ENCODE measurements at regions not wholly inside any gene's neighbourhood (a gene's known extent, or its start where the extent isn't known, plus 50 kb on each side); places are given as distances from the start of the nearest gene placed in this dataset.
"Not testable (repeated sequence)": the region's sequence is repeated elsewhere in the genome, so short reads cannot be mapped to it uniquely, and the experiment has no call there.

GRCh38 chr7:152947686-152948085 lies 188.1 kb downstream of the ACTR3B start:
- no peak for TF ChIP-seq CTCF (IDR thresholded peaks at IDR 0.05)
- no peak for TF ChIP-seq POLR2AphosphoS5 (IDR thresholded peaks at IDR 0.05)
- TF ChIP-seq POLR2A (IDR thresholded peaks at IDR 0.05): no peak
- H3K4me1 ChIP-seq (replicated peaks): no peaks in the 10 kb centered on the region
- no peak for DNase-seq (ENCODE audit: low spot score)
- no peaks in the 10 kb centered on the region for H3K27me3 ChIP-seq (replicated peaks; ENCODE audit: insufficient read depth)
- intact Hi-C loops (cut with DNase I): no loop called here
- 71% methylated on average over 1 of the region's 1 CpG for WGBS
- no peak overlapping the region for H3K4me3 ChIP-seq
- H3K36me3 ChIP-seq: no peaks in the 10 kb centered on the region
- no peak overlapping the region for H3K27ac ChIP-seq
- H3K9me3 ChIP-seq: no peaks in the 10 kb centered on the region

GRCh38 chr7:152949253-152949652 lies 189.7 kb downstream of the ACTR3B start:
- H3K36me3 ChIP-seq: no peaks in the 10 kb centered on the region
- H3K27ac ChIP-seq: no peak overlapping the region
- H3K4me1 ChIP-seq (replicated peaks): no peaks in the 10 kb centered on the region
- intact Hi-C loops (cut with DNase I): no loop called here
- DNase-seq (ENCODE audit: low spot score): no peak
- no peak overlapping the region for H3K4me3 ChIP-seq
- no peaks in the 10 kb centered on the region for H3K27me3 ChIP-seq (replicated peaks; ENCODE audit: insufficient read depth)
- 13% methylated on average over 3 of the region's 3 CpGs for WGBS
- TF ChIP-seq CTCF (IDR thresholded peaks at IDR 0.05) (no peak), POLR2AphosphoS5 (IDR thresholded peaks at IDR 0.05) (no peak), POLR2A (IDR thresholded peaks at IDR 0.05) (no peak)
- no peaks in the 10 kb centered on the region for H3K9me3 ChIP-seq

GRCh38 chr7:152949790-152950189 lies 190.2 kb downstream of the ACTR3B start:
- no peaks in the 10 kb centered on the region for H3K27me3 ChIP-seq (replicated peaks; ENCODE audit: insufficient read depth)
- 75% methylated on average over 4 of the region's 4 CpGs for WGBS
- H3K27ac ChIP-seq: no peak overlapping the region
- no peaks in the 10 kb centered on the region for H3K9me3 ChIP-seq
- H3K4me3 ChIP-seq: no peak overlapping the region
- H3K36me3 ChIP-seq: no peaks in the 10 kb centered on the region
- no peaks in the 10 kb centered on the region for H3K4me1 ChIP-seq (replicated peaks)
- TF ChIP-seq CTCF (IDR thresholded peaks at IDR 0.05) (no peak), POLR2A (IDR thresholded peaks at IDR 0.05) (no peak), POLR2AphosphoS5 (IDR thresholded peaks at IDR 0.05) (no peak)
- intact Hi-C loops (cut with DNase I): no loop called here
- no peak for DNase-seq (ENCODE audit: low spot score)

GRCh38 chr7:152956006-152956405 lies 196.5 kb downstream of the ACTR3B start:
- Histone ChIP-seq H3K27me3 (replicated peaks; ENCODE audit: insufficient read depth) (no peaks in the 10 kb centered on the region), H3K27ac (no peak overlapping the region), H3K9me3 (no peaks in the 10 kb centered on the region), H3K36me3 (no peaks in the 10 kb centered on the region), H3K4me3 (no peak overlapping the region), H3K4me1 (replicated peaks) (no peaks in the 10 kb centered on the region)
- intact Hi-C loops (cut with DNase I): no loop called here
- 74% methylated on average over 4 of the region's 4 CpGs for whole genome bisulfite sequencing
- DNase-seq (ENCODE audit: low spot score): no peak
- TF ChIP-seq POLR2AphosphoS5 (IDR thresholded peaks at IDR 0.05) (no peak), POLR2A (IDR thresholded peaks at IDR 0.05) (no peak), CTCF (IDR thresholded peaks at IDR 0.05) (no peak)

- Histone ChIP-seq H3K9me3 (no peaks in the 10 kb centered on the region), H3K36me3 (no peaks in the 10 kb centered on the region), H3K4me1 (replicated peaks) (no peaks in the 10 kb centered on the region), H3K27me3 (replicated peaks; ENCODE audit: insufficient read depth) (no peaks in the 10 kb centered on the region), H3K27ac (no peak overlapping the region), H3K4me3 (no peak overlapping the region)
- no peak for DNase-seq (ENCODE audit: low spot score)
- intact Hi-C loops (cut with DNase I): no loop called here
- WGBS: 72% methylated on average over 5 of the region's 5 CpGs
- TF ChIP-seq CTCF (IDR thresholded peaks at IDR 0.05): no peak
- TF ChIP-seq POLR2A (IDR thresholded peaks at IDR 0.05): no peak
- no peak for TF ChIP-seq POLR2AphosphoS5 (IDR thresholded peaks at IDR 0.05)
These were observed 200.1 kb downstream of the ACTR3B start for GRCh38 chr7:152959610-152960009.

GRCh38 chr7:152961796-152962195 lies 202.2 kb downstream of the ACTR3B start:
- H3K36me3 ChIP-seq; H3K27me3 ChIP-seq (replicated peaks; ENCODE audit: insufficient read depth); H3K9me3 ChIP-seq; intact Hi-C loops (cut with DNase I); DNase-seq (ENCODE audit: low spot score); H3K27ac ChIP-seq; H3K4me3 ChIP-seq; H3K4me1 ChIP-seq (replicated peaks): not testable (repeated sequence)
- WGBS: 80% methylated on average over 2 of the region's 2 CpGs

Measured in prostate gland (tissue), 2 donors.